HUES48 (cell line): ENCODE measurements at regions not wholly inside any gene's neighbourhood (a gene's known extent, or its start where the extent isn't known, plus 50 kb on each side); places are given as distances from the start of the nearest gene placed in this dataset.

Experiments
- H3K27ac ChIP-seq: one replicate; pipeline ENCODE4 v1.7.0; 2013; ENCODE audit warnings: low read depth, low read length, inconsistent platforms
- H3K27me3 ChIP-seq: 2 replicates; pipeline ENCODE4 v1.6.1; 2013; ENCODE audit warnings: mild to moderate bottlenecking, low read length; ENCODE audit not compliant: control insufficient read depth, insufficient read depth
- H3K36me3 ChIP-seq: 2 replicates; pipeline ENCODE4 v1.6.1; 2013; ENCODE audit warnings: low read length; ENCODE audit not compliant: control insufficient read depth, insufficient read depth
- H3K4me1 ChIP-seq: 2 replicates; pipeline ENCODE4 v1.6.1; 2013; ENCODE audit warnings: mild to moderate bottlenecking, low read length; ENCODE audit not compliant: control insufficient read depth, insufficient read depth
- H3K4me3 ChIP-seq: 2 replicates; pipeline ENCODE4 v1.5.1; 2013; ENCODE audit warnings: mild to moderate bottlenecking, low read depth, low read length
- H3K9ac ChIP-seq: 2 replicates; pipeline ENCODE4 v1.6.1; 2013; ENCODE audit warnings: mild to moderate bottlenecking, low read depth, low read length, moderate library complexity
- H3K9me3 ChIP-seq: 2 replicates; pipeline ENCODE4 v1.6.1; 2013; ENCODE audit warnings: low read length; ENCODE audit not compliant: control insufficient read depth, insufficient read depth

DNA sequence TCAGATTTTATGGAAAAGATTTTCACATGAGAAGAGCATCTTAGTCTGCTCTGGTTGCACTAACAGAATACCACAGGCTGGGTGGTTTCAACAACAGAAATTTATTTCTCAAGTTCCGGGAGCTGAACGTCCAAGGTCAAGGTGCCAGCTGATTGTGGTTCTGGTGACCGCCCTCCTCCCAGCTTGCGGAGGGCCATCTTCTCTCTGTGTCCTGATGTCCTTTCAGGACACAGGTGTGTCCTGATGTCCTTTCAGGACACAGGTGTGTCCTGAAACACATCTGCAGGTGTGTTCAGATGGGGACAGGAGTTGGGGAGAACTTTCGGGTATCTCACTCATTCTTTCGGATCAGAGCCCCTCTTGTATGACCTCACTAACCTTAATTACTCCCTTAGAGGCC, 374.9 kb downstream of the SOX11 start:
- H3K4me1 ChIP-seq, result peaks cover 31% of the 10 kb centered on the region
- H3K27me3 ChIP-seq, result no peaks in the 10 kb centered on the region
- no peak overlapping the region for H3K9ac ChIP-seq
- H3K36me3 ChIP-seq, result no peaks in the 10 kb centered on the region
- H3K27ac ChIP-seq, result no peak overlapping the region
- no peaks in the 10 kb centered on the region for H3K9me3 ChIP-seq
- no peak overlapping the region for H3K4me3 ChIP-seq

DNA sequence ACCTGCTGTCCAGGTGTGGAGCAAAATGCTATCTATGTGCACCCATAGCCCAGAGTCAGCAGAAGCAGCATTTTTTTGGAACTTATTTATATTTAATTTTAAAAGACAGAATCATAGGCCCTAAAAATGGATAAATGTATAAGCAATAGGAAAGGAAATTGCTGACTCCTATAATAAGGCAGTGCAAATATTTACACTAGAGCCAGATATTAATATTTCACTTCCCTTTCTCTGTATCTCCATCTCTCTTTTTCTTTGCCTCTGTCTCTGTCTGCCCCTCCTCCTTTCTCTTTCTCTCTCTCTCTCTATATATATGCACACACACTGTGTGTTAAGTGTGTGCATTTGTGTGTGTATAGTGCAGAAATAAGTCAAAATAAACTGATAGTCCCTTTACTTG, 375.6 kb downstream of the SOX11 start:
- peaks cover 38% of the 10 kb centered on the region for H3K4me1 ChIP-seq
- H3K27me3 ChIP-seq, result no peaks in the 10 kb centered on the region
- H3K4me3 ChIP-seq, result no peak overlapping the region
- H3K27ac ChIP-seq, result no peak overlapping the region
- no peak overlapping the region for H3K9ac ChIP-seq
- no peaks in the 10 kb centered on the region for H3K36me3 ChIP-seq
- no peaks in the 10 kb centered on the region for H3K9me3 ChIP-seq

DNA sequence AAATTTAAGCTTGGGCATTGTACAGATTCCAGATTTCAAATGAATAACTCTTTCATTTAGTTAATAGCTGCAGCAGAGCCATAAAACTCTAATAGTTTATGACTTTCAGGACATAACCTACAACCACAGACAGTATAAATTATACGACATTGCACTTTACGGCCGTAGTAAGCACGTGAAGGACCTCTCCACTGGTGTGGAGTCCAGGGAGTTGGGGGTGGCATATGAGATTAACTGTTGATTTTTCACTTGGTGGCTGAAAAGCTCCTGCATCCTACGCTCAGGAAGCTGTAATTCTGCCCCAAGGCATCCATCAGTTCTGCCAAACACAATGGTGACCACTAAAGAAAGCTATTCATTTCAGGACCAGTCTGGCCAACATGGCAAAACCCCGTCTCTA, 376.2 kb downstream of the SOX11 start:
- H3K27me3 ChIP-seq, result no peaks in the 10 kb centered on the region
- H3K36me3 ChIP-seq, result no peaks in the 10 kb centered on the region
- H3K9me3 ChIP-seq, result no peaks in the 10 kb centered on the region
- H3K4me3 ChIP-seq, result no peak overlapping the region
- H3K4me1 ChIP-seq, result peaks cover 44% of the 10 kb centered on the region
- H3K27ac ChIP-seq, result no peak overlapping the region
- H3K9ac ChIP-seq, result no peak overlapping the region

DNA sequence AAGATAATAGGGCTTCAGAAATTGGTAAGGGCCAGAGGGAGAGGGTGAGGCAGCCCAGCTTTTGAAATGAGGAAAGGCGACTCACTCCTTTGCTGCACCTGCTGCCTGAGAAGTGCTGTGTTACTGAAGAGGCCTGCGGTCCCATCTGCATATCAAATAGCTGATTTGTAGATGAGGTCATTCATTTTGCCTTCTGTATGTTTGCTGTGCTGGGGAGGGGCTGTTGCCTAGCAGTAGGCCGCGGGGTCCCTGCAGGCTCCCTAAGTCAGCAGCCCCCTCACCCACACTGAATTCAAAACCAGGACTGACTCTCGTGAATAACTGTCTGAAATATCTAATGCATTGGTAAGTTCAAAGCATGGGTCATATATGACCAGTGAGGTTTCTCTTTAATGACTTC, 377.2 kb downstream of the SOX11 start:
- H3K4me3 ChIP-seq, result no peak overlapping the region; the same call in 1 of the 2 replicates
- H3K9me3 ChIP-seq, result no peaks in the 10 kb centered on the region
- H3K36me3 ChIP-seq, result no peaks in the 10 kb centered on the region
- H3K27ac ChIP-seq, result peak overlapping the region; percentile 85
- no peak overlapping the region for H3K9ac ChIP-seq
- peaks cover 54% of the 10 kb centered on the region for H3K4me1 ChIP-seq
- no peaks in the 10 kb centered on the region for H3K27me3 ChIP-seq

DNA sequence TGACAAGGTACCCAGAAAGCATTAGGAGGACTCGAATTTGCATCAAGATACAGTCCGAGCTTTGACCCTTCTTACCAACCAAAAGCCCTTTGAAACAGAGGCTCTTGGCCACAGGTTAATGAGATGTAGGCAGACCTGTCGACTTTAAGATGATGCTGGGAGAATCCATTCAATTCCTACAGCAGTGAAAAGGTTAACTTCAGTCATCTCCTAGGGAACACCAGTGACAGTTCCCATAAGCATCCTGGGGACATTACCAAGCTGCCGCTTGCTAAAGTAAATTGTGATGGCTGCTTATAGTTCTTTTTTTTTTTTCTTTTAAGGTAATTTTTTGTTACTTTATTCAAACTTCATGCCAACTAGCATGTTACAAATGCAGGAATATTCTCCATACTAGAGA, 379.3 kb downstream of the SOX11 start:
- Histone ChIP-seq H3K27ac (no peak overlapping the region), H3K36me3 (no peaks in the 10 kb centered on the region), H3K27me3 (no peaks in the 10 kb centered on the region), H3K9me3 (no peaks in the 10 kb centered on the region), H3K9ac (no peak overlapping the region), H3K4me1 (peaks cover 58% of the 10 kb centered on the region), H3K4me3 (no peak overlapping the region)

DNA sequence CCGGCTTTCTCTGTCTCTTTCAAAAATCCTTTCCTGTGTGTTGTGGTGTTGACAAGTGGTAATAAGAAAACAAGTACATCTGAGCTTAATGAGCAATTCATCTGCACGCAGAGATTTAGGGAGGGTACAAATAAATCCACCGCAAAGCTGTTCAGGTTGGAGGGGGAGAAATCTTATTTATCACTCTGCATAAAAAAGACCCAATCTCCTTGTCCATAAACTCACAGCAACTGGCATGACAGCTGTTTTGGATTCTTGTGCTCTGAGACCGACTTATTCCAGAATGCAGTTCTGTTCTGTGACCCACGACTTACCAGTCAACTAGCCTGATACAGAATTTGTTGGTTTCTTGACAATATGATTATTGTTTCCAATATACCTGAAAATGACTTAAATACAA, 380.1 kb downstream of the SOX11 start:
- Histone ChIP-seq H3K4me1 (peaks cover 58% of the 10 kb centered on the region), H3K36me3 (no peaks in the 10 kb centered on the region), H3K4me3 (no peak overlapping the region), H3K27me3 (no peaks in the 10 kb centered on the region), H3K9ac (no peak overlapping the region), H3K9me3 (no peaks in the 10 kb centered on the region), H3K27ac (peak overlapping the region; percentile 88)

DNA sequence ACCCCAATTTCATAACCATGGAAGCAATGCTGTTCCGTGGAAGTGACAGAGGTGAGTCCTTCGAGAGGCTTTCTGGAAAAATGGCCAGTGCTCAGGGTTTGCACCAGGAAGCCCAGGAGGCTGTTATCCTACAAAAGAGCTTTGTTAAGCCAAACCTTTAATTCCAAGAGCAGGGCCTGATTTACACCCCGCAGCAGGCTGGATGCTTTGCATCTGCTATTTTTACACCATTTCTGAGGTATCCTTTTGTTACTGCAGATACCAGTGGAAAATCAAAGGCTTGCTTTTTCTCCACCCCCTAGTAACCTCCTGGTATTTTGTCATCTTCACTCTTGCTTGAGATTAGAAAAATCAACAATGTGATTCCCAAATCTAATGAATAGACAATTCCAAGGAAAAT, 380.6 kb downstream of the SOX11 start:
- Histone ChIP-seq H3K36me3 (no peaks in the 10 kb centered on the region), H3K27me3 (no peaks in the 10 kb centered on the region), H3K9me3 (no peaks in the 10 kb centered on the region), H3K4me1 (peaks cover 58% of the 10 kb centered on the region), H3K4me3 (no peak overlapping the region), H3K9ac (no peak overlapping the region), H3K27ac (peak overlapping the region; percentile 88)

DNA sequence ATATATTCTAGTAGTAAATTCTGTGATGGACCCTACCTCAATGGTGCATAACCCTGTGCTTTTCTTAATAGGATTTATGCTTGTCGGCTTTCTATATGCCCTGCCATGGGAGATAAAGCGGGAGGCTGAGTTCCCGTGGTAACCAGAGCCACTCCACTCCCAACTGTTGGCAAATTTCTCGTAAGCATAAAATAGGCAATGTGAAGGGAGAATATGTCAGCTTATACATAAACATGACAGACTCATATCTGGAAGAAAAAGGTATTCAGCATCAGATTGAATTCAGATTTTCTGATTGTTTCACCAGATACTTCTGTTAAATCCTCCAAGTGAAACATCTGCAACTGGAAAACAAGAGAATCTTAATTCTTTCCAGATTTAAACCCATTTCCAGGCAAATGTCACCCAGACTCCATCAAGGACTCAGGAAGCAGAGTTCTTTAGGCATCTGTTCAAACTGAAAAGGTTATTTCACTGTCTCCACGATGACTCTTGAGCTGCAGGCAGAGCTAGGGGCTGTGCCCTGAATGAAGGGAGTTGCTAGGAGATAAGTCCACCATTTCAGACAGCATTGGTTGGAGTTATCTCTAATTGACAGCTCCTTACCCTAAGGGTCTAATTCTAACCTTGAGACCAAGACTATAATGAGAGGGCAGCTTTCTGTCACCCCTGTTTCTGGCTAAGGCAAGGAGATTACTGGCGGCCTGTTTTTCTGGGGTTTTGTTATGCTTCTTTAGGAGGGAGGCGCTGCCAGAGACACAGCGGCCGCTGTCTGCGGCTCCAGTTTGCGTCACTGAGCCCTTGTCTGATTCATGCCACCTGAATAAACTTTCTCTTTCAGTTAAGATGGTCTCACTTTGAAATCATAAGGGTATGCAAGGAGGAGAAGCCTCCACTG, 381.3 kb downstream of the SOX11 start:
- H3K27me3 ChIP-seq, result no peaks in the 10 kb centered on the region
- H3K9ac ChIP-seq, result no peak overlapping the region
- no peaks in the 10 kb centered on the region for H3K36me3 ChIP-seq
- no peaks in the 10 kb centered on the region for H3K9me3 ChIP-seq
- no peak overlapping the region; the same call in 1 of the 2 replicates for H3K4me3 ChIP-seq
- H3K4me1 ChIP-seq, result peaks cover 57% of the 10 kb centered on the region
- H3K27ac ChIP-seq, result peak overlapping the region; percentile 88

DNA sequence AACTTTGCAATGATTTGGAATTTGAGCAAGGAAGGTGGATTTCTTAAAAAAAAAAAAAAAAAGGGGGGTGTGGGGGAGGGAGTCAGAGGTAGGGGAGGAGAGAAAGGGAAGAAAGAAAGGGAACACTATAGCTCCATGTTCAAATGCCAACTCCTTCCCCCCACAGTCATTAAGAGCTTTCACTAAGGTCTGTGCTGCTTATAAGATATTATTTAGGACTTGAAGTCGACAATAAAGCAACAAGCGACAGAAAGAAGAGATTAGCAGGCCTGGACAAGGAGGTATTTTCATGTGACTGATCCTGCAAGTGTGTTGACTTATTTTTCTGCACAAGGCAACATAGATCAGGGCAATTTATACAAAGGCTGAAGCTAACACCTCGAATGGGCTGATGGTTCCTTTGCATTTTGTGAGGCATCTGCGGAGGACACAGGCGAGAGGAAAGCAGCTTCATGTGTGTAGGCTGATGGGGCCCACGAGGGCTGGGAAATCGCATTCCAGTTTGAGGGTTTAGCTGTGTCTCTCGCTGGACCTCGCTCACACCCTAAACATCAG, 382.0 kb downstream of the SOX11 start:
- Histone ChIP-seq H3K4me3 (no peak overlapping the region; the same call in 1 of the 2 replicates), H3K9me3 (no peaks in the 10 kb centered on the region), H3K27ac (peak overlapping the region; percentile 88), H3K27me3 (no peaks in the 10 kb centered on the region), H3K9ac (no peak overlapping the region), H3K4me1 (peaks cover 50% of the 10 kb centered on the region), H3K36me3 (no peaks in the 10 kb centered on the region)

DNA sequence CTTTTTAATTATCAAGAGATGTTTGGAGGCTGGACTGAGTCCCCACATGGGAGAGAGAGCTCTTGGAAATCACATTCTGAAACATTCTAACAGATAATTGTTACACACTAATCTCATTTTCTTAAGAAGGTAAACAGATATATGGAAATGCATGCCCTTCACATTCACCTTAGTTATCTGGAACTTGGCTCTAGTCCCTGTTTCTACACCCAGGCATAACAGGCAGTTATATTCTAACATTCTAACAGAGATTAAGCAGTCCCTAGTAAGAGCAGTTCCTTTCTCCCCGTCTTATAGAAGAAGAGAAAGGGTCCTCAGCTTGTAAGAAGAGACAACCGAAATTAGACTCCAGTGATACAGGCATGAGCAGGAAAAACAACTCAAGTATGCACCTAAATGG, 385.4 kb downstream of the SOX11 start:
- H3K9ac ChIP-seq, result no peak overlapping the region
- H3K4me1 ChIP-seq, result peaks cover 26% of the 10 kb centered on the region
- H3K27ac ChIP-seq, result no peak overlapping the region
- no peaks in the 10 kb centered on the region for H3K36me3 ChIP-seq
- no peaks in the 10 kb centered on the region for H3K9me3 ChIP-seq
- H3K4me3 ChIP-seq, result no peak overlapping the region
- no peaks in the 10 kb centered on the region for H3K27me3 ChIP-seq

DNA sequence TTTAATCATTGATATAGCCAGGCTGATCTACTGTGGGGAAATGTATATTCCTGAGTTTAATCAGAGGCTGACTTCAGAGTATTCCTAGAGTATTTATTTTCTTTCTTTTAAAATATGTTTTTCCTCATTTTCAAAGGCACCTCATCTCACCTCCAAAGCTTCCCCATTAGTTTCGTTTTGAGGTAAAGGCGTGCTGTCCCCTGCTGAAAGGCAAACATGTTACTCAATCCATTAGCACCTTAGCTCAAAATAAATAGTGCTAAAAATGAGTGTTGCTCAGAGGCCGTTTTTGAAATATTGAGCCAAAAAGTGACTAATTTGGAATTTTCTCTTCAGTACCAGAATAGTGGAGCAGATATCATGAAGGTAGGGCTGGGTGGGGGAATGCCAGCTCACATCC, 386.2 kb downstream of the SOX11 start:
- H3K27me3 ChIP-seq, result no peaks in the 10 kb centered on the region
- H3K9ac ChIP-seq, result no peak overlapping the region
- no peaks in the 10 kb centered on the region for H3K9me3 ChIP-seq
- H3K36me3 ChIP-seq, result no peaks in the 10 kb centered on the region
- peaks cover 24% of the 10 kb centered on the region for H3K4me1 ChIP-seq
- H3K4me3 ChIP-seq, result no peak overlapping the region
- H3K27ac ChIP-seq, result no peak overlapping the region
